Colonic mucosa (tissue), 4 donors: ENCODE measurements at regions not wholly inside any gene's neighbourhood (a gene's known extent, or its start where the extent isn't known, plus 50 kb on each side); places are given as distances from the start of the nearest gene placed in this dataset.

ENCODE experiments used
- DNase-seq: peaks from one replicate; pipeline ENCODE4 v3.0.0-alpha.2; 2020
- H3K27ac ChIP-seq: fragments of 200-600 bp; one replicate; pipeline ENCODE4 v1.8.0; 2021
- H3K27me3 ChIP-seq: fragments of 200-600 bp; one replicate; pipeline ENCODE4 v1.8.0; 2021
- H3K36me3 ChIP-seq: fragments of 200-600 bp; one replicate; pipeline ENCODE4 v1.8.0; 2021
- H3K4me1 ChIP-seq: fragments of 200-600 bp; one replicate; pipeline ENCODE4 v1.8.0; 2021; ENCODE audit warnings: mild to moderate bottlenecking
- H3K4me3 ChIP-seq: fragments of 200-600 bp; one replicate; pipeline ENCODE4 v1.8.0; 2021
- H3K9ac ChIP-seq, 2 donors: one replicate each; pipeline ENCODE4 v1.7.0; 2013; ENCODE audit warnings: control low read depth in 2 of 2, low read depth in 2 of 2, low read length in 2 of 2
- H3K9me3 ChIP-seq: fragments of 200-600 bp; one replicate; pipeline ENCODE4 v1.8.0; 2021
- intact Hi-C: fragments of 100-400 bp; cut with DNase I; formaldehyde crosslinking; loops from one replicate; pipeline ENCODE4 v1.14.1; 2022
- TF ChIP-seq, protein P1 (sequence below): fragments of 200-600 bp; IDR thresholded peaks from one replicate; pipeline ENCODE4 v1.8.0; 2022; ENCODE audit warnings: antibody characterized with exemption, mild to moderate bottlenecking
- donor health status: healthy.
- donor health status: DM: no; HTN: no; CAD: no.
- donor health status: DM: no; HTN: no; CAD: no.

DNA sequence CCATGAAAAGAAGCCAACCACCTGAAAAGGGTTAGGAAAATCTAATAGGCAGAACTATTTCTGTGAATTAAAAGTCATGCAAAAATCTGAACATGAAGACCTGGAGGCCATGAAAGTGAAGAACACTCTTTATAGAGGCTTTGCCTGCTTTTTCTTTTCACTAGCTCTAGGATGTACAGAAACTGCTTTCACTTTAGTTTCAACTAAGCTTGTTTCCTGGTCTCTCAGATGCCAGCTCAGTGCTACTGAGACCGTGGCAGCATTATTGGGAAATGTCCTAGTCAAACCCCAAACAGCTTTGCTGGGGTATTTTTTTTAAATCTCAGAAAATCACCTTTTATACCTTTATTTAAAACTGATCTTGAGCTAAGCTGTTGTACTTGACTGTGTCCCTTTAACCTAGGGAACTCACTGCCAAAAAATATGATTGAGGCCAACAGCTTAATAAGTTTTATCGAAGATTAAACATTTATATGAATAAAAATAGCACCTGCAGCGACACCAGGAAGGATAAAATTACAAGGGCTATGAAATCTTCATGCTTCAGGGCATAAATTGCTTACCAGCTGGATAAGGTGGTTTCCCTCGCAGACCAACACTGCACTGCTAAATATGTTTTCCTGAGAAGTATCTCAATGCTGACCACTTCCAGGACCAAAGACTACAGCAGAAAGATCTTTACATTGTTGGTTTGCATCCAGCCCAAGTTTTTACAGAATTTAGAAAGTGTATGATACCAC, 621.8 kb upstream of the ZFHX3 start:
- intact Hi-C loops = no loop called here
- TF ChIP-seq, protein P1, sequence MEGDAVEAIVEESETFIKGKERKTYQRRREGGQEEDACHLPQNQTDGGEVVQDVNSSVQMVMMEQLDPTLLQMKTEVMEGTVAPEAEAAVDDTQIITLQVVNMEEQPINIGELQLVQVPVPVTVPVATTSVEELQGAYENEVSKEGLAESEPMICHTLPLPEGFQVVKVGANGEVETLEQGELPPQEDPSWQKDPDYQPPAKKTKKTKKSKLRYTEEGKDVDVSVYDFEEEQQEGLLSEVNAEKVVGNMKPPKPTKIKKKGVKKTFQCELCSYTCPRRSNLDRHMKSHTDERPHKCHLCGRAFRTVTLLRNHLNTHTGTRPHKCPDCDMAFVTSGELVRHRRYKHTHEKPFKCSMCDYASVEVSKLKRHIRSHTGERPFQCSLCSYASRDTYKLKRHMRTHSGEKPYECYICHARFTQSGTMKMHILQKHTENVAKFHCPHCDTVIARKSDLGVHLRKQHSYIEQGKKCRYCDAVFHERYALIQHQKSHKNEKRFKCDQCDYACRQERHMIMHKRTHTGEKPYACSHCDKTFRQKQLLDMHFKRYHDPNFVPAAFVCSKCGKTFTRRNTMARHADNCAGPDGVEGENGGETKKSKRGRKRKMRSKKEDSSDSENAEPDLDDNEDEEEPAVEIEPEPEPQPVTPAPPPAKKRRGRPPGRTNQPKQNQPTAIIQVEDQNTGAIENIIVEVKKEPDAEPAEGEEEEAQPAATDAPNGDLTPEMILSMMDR = no peak
- H3K27ac ChIP-seq = no peak overlapping the region
- no peaks in the 10 kb centered on the region for H3K36me3 ChIP-seq
- H3K9ac ChIP-seq = no peak overlapping the region
- no peaks in the 10 kb centered on the region for H3K4me1 ChIP-seq
- no peaks in the 10 kb centered on the region for H3K9me3 ChIP-seq
- no peak for DNase-seq
- no peaks in the 10 kb centered on the region for H3K27me3 ChIP-seq
- no peak overlapping the region for H3K4me3 ChIP-seq

DNA sequence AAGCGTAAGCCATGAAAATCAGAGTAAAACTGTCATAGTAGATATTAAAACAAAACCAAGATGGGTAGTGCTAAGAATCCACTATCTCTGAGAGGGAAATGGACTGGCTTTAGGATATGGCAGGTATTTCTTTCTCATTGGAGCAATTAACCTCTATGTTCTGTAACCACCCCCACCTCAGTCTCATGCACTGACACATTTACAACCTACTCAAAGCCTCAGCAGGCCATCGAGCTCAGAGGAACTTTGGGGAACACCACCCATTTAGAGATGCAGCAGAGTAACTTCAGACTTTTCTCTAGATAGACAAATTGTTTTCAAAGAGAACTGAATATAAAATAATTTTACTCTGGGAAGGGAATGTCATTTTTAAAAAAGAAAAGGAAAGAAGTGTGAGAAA, 615.8 kb upstream of the ZFHX3 start:
- H3K9me3 ChIP-seq = no peaks in the 10 kb centered on the region
- no peaks in the 10 kb centered on the region for H3K4me1 ChIP-seq
- DNase-seq = no peak
- intact Hi-C loops = no loop called here
- H3K27ac ChIP-seq = no peak overlapping the region
- no peak overlapping the region for H3K4me3 ChIP-seq
- H3K36me3 ChIP-seq = no peaks in the 10 kb centered on the region
- TF ChIP-seq, protein P1 = no peak
- no peaks in the 10 kb centered on the region for H3K27me3 ChIP-seq
- no peak overlapping the region for H3K9ac ChIP-seq

DNA sequence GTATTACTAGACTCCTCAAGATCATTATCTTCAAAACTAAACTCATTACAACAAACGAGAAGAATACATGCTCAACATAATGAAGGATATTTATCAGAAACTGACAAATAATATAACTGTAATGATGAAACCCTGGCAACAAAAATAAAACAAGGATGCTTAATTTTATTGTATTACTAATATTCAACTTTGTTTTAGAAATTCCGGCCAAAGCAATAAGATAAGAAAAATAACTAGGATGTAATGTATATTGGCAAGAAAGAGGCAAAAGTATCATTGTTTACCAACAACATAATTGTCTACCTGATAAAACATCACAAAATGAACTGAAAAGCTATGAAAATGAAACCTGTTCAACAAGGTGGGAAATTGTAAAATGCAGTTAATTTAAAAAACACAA, 588.3 kb upstream of the ZFHX3 start:
- intact Hi-C loops = no loop called here
- H3K4me1 ChIP-seq = no peaks in the 10 kb centered on the region
- TF ChIP-seq, protein P1 = no peak
- no peak for DNase-seq
- H3K27ac ChIP-seq = no peak overlapping the region
- no peaks in the 10 kb centered on the region for H3K27me3 ChIP-seq
- H3K9ac ChIP-seq = no peak overlapping the region
- H3K36me3 ChIP-seq = no peaks in the 10 kb centered on the region
- no peak overlapping the region for H3K4me3 ChIP-seq
- no peaks in the 10 kb centered on the region for H3K9me3 ChIP-seq

DNA sequence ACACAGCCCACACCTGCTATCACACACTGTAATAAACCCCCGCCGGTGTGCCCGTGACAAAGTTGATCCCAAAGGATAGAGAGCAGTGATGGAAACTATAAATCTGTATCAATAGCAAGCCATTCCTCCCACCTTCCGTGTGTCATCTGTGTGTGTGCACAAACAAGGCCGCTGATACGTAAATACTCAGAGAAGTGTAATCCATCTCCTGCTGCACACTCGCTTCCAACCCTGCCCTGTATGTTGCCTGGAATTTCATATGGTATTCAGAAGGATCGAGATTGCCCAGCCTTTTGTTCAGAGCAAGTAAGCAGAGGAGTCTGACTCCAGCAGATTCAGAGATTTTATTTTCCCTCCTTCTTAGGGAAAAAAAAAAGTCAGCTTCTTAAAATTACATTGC, 581.1 kb upstream of the ZFHX3 start:
- Histone ChIP-seq H3K27ac (no peak overlapping the region), H3K36me3 (no peaks in the 10 kb centered on the region), H3K9ac (no peak overlapping the region), H3K9me3 (no peaks in the 10 kb centered on the region), H3K4me3 (no peak overlapping the region), H3K27me3 (no peaks in the 10 kb centered on the region), H3K4me1 (no peaks in the 10 kb centered on the region)
- TF ChIP-seq, protein P1 = no peak
- intact Hi-C loops = no loop called here
- no peak for DNase-seq

DNA sequence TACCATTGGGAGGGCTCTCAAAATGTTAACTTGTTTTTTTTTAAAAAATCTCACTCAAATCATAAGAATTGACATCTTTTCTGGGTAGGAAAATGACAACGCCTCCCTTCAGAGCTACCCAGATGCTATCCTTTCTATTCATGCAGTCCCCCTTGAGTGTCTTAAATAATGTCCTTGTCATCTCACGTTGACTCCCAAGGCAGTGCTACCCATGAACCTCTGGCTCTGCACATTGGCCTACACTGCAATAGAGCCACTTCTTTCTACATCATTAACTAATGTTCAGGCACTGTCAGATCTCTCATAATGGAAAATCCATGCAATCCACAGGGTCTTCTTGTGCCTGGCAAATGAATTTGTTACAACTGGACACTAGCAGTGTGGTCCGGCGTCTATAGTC, 569.8 kb upstream of the ZFHX3 start:
- TF ChIP-seq, protein P1 = no peak
- no peaks in the 10 kb centered on the region for H3K4me1 ChIP-seq
- no peaks in the 10 kb centered on the region for H3K36me3 ChIP-seq
- no peak overlapping the region for H3K9ac ChIP-seq
- H3K27ac ChIP-seq = no peak overlapping the region
- H3K27me3 ChIP-seq = no peaks in the 10 kb centered on the region
- no peak for DNase-seq
- H3K4me3 ChIP-seq = no peak overlapping the region
- H3K9me3 ChIP-seq = no peaks in the 10 kb centered on the region
- intact Hi-C loops = no loop called here
